ENCODE measurements at regions not wholly inside any gene's neighbourhood (a gene's known extent, or its start where the extent isn't known, plus 50 kb on each side); places are given as distances from the start of the nearest gene placed in this dataset.

DNA sequence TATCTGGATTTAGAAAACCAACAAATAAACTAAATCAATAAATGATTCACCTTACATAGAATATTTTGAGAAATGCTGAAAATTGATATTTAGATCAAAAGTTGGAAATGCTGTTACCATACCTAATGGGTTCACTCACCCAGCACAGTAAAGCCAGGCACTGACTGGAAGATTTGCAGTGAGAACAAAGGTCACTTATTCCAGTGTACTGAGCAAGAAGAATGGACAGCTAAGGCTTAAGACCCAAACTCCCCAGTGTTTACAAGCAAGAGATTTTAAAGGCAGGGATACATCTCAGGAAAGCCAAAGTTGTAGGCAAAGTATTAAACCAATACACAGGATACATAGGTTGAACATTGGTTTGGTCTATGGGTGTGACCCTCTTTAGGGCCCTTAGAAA lies 523.9 kb upstream of the PCDH9 start:
- no peak overlapping the region for H3K4me2 ChIP-seq
- H3K27ac ChIP-seq, result no peak overlapping the region
- ATAC-seq (no peak), FAIRE-seq (no peak), DNase-seq (ENCODE audit: low read depth in 1 of 2, low spot score in 1 of 2) (no peak)
- CTCF ChIA-PET, result no interaction called here
- H3K9me3 ChIP-seq, result no peaks in the 10 kb centered on the region
- no peaks in the 10 kb centered on the region for H3K4me1 ChIP-seq
- no peak overlapping the region for H3K4me3 ChIP-seq
- POLR2A ChIA-PET, result no interaction called here
- TF ChIP-seq, protein P1, sequence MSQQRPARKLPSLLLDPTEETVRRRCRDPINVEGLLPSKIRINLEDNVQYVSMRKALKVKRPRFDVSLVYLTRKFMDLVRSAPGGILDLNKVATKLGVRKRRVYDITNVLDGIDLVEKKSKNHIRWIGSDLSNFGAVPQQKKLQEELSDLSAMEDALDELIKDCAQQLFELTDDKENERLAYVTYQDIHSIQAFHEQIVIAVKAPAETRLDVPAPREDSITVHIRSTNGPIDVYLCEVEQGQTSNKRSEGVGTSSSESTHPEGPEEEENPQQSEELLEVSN (IDR thresholded peaks at IDR 0.05; ENCODE audit: borderline replicate concordance, low read depth), result no peak
- TF ChIP-seq FOSL2 (IDR thresholded peaks at IDR 0.05) (no peak), FOSL2 (CRISPR knock-in tag; IDR thresholded peaks at IDR 0.05) (no peak), FOXS1 (CRISPR knock-in tag; IDR thresholded peaks at IDR 0.05) (no peak), ZC3H11A (IDR thresholded peaks at IDR 0.05) (no peak), MAZ (IDR thresholded peaks at IDR 0.05; ENCODE audit: borderline replicate concordance, low read depth, low read length) (no peak), JUN (IDR thresholded peaks at IDR 0.05) (no peak), EHF (CRISPR knock-in tag; IDR thresholded peaks at IDR 0.05) (no peak), HEYL (CRISPR knock-in tag; IDR thresholded peaks at IDR 0.05) (no peak), CHD4 (IDR thresholded peaks at IDR 0.05; ENCODE audit: borderline replicate concordance) (no peak), EP300 (IDR thresholded peaks at IDR 0.05) (no peak)
- TF ChIP-seq, protein P2, sequence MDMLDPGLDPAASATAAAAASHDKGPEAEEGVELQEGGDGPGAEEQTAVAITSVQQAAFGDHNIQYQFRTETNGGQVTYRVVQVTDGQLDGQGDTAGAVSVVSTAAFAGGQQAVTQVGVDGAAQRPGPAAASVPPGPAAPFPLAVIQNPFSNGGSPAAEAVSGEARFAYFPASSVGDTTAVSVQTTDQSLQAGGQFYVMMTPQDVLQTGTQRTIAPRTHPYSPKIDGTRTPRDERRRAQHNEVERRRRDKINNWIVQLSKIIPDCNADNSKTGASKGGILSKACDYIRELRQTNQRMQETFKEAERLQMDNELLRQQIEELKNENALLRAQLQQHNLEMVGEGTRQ (IDR thresholded peaks at IDR 0.05), result no peak
- TF ChIP-seq, protein P3, sequence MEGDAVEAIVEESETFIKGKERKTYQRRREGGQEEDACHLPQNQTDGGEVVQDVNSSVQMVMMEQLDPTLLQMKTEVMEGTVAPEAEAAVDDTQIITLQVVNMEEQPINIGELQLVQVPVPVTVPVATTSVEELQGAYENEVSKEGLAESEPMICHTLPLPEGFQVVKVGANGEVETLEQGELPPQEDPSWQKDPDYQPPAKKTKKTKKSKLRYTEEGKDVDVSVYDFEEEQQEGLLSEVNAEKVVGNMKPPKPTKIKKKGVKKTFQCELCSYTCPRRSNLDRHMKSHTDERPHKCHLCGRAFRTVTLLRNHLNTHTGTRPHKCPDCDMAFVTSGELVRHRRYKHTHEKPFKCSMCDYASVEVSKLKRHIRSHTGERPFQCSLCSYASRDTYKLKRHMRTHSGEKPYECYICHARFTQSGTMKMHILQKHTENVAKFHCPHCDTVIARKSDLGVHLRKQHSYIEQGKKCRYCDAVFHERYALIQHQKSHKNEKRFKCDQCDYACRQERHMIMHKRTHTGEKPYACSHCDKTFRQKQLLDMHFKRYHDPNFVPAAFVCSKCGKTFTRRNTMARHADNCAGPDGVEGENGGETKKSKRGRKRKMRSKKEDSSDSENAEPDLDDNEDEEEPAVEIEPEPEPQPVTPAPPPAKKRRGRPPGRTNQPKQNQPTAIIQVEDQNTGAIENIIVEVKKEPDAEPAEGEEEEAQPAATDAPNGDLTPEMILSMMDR (IDR thresholded peaks at IDR 0.05), result no peak

DNA sequence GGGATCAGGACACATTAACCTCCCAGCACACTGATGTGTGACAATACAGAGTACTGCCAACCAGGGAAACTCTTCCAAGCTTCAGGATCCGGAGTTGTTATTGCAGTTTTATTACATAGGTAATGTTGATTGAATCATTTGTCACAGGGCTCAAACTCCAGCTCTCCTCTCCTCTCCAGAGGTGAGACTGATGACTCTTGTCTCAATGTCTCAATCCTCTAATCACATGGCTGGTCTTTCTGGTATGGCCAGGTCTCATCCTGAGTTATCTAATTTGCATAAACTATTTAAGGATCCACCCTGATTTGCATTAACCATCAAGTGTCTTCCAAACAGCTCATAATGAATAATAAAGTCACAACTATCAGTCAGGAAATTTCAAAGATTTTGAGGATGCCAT lies 522.6 kb upstream of the PCDH9 start:
- no peak for TF ChIP-seq CHD4 (IDR thresholded peaks at IDR 0.05; ENCODE audit: borderline replicate concordance)
- TF ChIP-seq EP300 (IDR thresholded peaks at IDR 0.05), result no peak
- no peak for TF ChIP-seq JUN (IDR thresholded peaks at IDR 0.05)
- TF ChIP-seq, protein P3 (IDR thresholded peaks at IDR 0.05), result no peak
- no peak for TF ChIP-seq RFX5 (IDR thresholded peaks at IDR 0.05)
- TF ChIP-seq RAD21 (conservative IDR thresholded peaks at IDR 0.05 in 1 of 2, IDR thresholded peaks at IDR 0.05 in 1 of 2), result no peak
- no peak for TF ChIP-seq KDM5A (IDR thresholded peaks at IDR 0.05)
- TF ChIP-seq EHMT2 (IDR thresholded peaks at IDR 0.05; ENCODE audit: low read depth), result no peak
- no peaks in the 10 kb centered on the region for H3K9me3 ChIP-seq
- FAIRE-seq (no peak), DNase-seq (ENCODE audit: low read depth in 1 of 2, low spot score in 1 of 2) (no peak), ATAC-seq (no peak)
- H3K27ac ChIP-seq, result no peak overlapping the region
- no peaks in the 10 kb centered on the region for H3K4me1 ChIP-seq
- no peak overlapping the region for H3K4me2 ChIP-seq
- H3K4me3 ChIP-seq, result no peak overlapping the region
- ChIA-PET CTCF (interaction anchor here (0.5 kb wide), 1 partner anchor 17 kb away, joined by 3 read pairs; no protein-coding TSS in a partner anchor), POLR2A (no interaction called here)
- WGBS (ENCODE audit: missing lambda C conversion rate), result 31% methylated on average over 1 of the region's 1 CpG

DNA sequence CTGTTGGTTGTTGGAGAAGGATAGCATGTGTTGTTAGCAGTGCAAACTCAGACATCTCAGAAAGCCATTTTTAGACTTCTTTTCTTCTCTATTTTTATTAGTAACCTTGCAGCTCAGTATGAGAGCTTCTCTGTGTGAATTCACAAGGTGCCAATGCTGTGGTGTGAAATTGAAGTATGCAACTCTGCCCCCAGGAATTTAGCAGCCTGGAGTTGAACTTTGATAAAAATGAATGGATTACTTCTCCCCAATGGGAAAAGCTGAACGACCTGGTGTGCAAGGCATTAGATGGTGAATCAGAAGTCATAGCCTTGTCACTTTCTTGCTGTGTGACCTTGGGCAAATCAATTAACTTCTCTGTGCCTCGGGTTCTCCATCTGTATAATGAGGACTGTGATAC lies 512.3 kb upstream of the PCDH9 start:
- POLR2A ChIA-PET, result no interaction called here

More for the DNA sequence above, 512.3 kb upstream of the PCDH9 start:
- no peaks in the 10 kb centered on the region for H3K4me1 ChIP-seq
- FAIRE-seq, result no peak
- no peak overlapping the region for H3K4me3 ChIP-seq
- no peak for TF ChIP-seq RAD21 (conservative IDR thresholded peaks at IDR 0.05 in 1 of 2, IDR thresholded peaks at IDR 0.05 in 1 of 2)
- CTCF ChIA-PET, result no interaction called here
- H3K4me2 ChIP-seq, result no peak overlapping the region
- H3K9me3 ChIP-seq, result no peaks in the 10 kb centered on the region
- no peak overlapping the region for H3K27ac ChIP-seq
- ATAC-seq, result no peak
- no peak for DNase-seq (ENCODE audit: low read depth in 1 of 2, low spot score in 1 of 2)
- 17% methylated on average over 2 of the region's 2 CpGs for WGBS (ENCODE audit: missing lambda C conversion rate)
